ENCODE measurements at regions not wholly inside any gene's neighbourhood (a gene's known extent, or its start where the extent isn't known, plus 50 kb on each side); places are given as distances from the start of the nearest gene placed in this dataset.

GRCh38 chr1:5597991-5598823 is 394.0 kb downstream of the NPHP4 start:
- no peaks in the 10 kb centered on the region for H3F3A ChIP-seq (ENCODE audit: low read length, unreplicated experiment)
- POLR2A ChIA-PET (ENCODE audit: unreplicated experiment), result no interaction called here
- CTCF ChIA-PET, result no interaction called here
- no peak overlapping the region for H3K27ac ChIP-seq (ENCODE audit: low read length)
- H3K36me3 ChIP-seq (ENCODE audit: low read depth, low read length), result no peaks in the 10 kb centered on the region
- H3K4me1 ChIP-seq (ENCODE audit: insufficient read depth, low read length), result no peaks in the 10 kb centered on the region
- H3K4me2 ChIP-seq (ENCODE audit: low read length), result no peak overlapping the region
- intact Hi-C loops (cut with micrococcal nuclease), result no loop called here
- no peak for ATAC-seq
- no peak overlapping the region for H3K4me3 ChIP-seq (ENCODE audit: low read length)
- no TSS peak for BruUV-seq (replicated peaks)
- no peaks in the 10 kb centered on the region for H4K20me1 ChIP-seq (ENCODE audit: low read length)
- no peak overlapping the region for H3K9ac ChIP-seq (ENCODE audit: low read length)
- no peak for DNase-seq
- H2AFZ ChIP-seq (ENCODE audit: low read length), result no peak overlapping the region
- no peaks in the 10 kb centered on the region for H3K79me2 ChIP-seq (ENCODE audit: low read length)
- peaks cover 63% of the 10 kb centered on the region for H3K27me3 ChIP-seq (ENCODE audit: low read length)
- H3K9me3 ChIP-seq (ENCODE audit: low read length), result no peaks in the 10 kb centered on the region
- TF ChIP-seq CTCF (conservative IDR thresholded peaks at IDR 0.05; ENCODE audit: low read depth, low read length) (peak; percentile 45), EZH2phosphoT487 (IDR thresholded peaks at IDR 0.05; ENCODE audit: borderline replicate concordance, low read length) (no peak)
- H3K9me2 ChIP-seq (replicated peaks; ENCODE audit: low read length), result no peaks in the 10 kb centered on the region

- TF ChIP-seq EZH2phosphoT487 (IDR thresholded peaks at IDR 0.05; ENCODE audit: borderline replicate concordance, low read length), result no peak
- CTCF ChIA-PET, result no interaction called here
- H3K9me3 ChIP-seq (ENCODE audit: low read length), result no peaks in the 10 kb centered on the region
- H3K27ac ChIP-seq (ENCODE audit: low read length), result no peak overlapping the region
- H3K4me2 ChIP-seq (ENCODE audit: low read length), result no peak overlapping the region
- intact Hi-C loops (cut with micrococcal nuclease), result no loop called here
- H3K9ac ChIP-seq (ENCODE audit: low read length), result no peak overlapping the region
- no peaks in the 10 kb centered on the region for H3K36me3 ChIP-seq (ENCODE audit: low read depth, low read length)
- no peaks in the 10 kb centered on the region for H4K20me1 ChIP-seq (ENCODE audit: low read length)
- H3K4me1 ChIP-seq (ENCODE audit: insufficient read depth, low read length), result no peaks in the 10 kb centered on the region
- H3K79me2 ChIP-seq (ENCODE audit: low read length), result no peaks in the 10 kb centered on the region
- no peak for ATAC-seq
- H3K4me3 ChIP-seq (ENCODE audit: low read length), result no peak overlapping the region
- H2AFZ ChIP-seq (ENCODE audit: low read length), result no peak overlapping the region
- no peaks in the 10 kb centered on the region for H3F3A ChIP-seq (ENCODE audit: low read length, unreplicated experiment)
- POLR2A ChIA-PET (ENCODE audit: unreplicated experiment), result no interaction called here
- no peaks in the 10 kb centered on the region for H3K9me2 ChIP-seq (replicated peaks; ENCODE audit: low read length)
- BruUV-seq (replicated peaks), result no TSS peak
- peaks cover 54% of the 10 kb centered on the region for H3K27me3 ChIP-seq (ENCODE audit: low read length)
- DNase-seq, result no peak
Measured at GRCh38 chr1:5597171-5597850, 394.9 kb downstream of the NPHP4 start.

GRCh38 chr1:5596651-5597050 is 395.6 kb downstream of the NPHP4 start:
- H3K4me3 ChIP-seq (ENCODE audit: low read length), result no peak overlapping the region
- no peak overlapping the region for H3K4me2 ChIP-seq (ENCODE audit: low read length)
- H3K9me2 ChIP-seq (replicated peaks; ENCODE audit: low read length), result no peaks in the 10 kb centered on the region
- no peaks in the 10 kb centered on the region for H3K36me3 ChIP-seq (ENCODE audit: low read depth, low read length)
- intact Hi-C loops (cut with micrococcal nuclease), result no loop called here
- no TSS peak for BruUV-seq (replicated peaks)
- H3K27me3 ChIP-seq (ENCODE audit: low read length), result peaks cover 48% of the 10 kb centered on the region
- H4K20me1 ChIP-seq (ENCODE audit: low read length), result no peaks in the 10 kb centered on the region
- no peak for TF ChIP-seq EZH2 (IDR thresholded peaks at IDR 0.05; ENCODE audit: low read length, unreplicated experiment)
- TF ChIP-seq CTCF (conservative IDR thresholded peaks at IDR 0.05; ENCODE audit: low read depth, low read length), result no peak
- no peak for TF ChIP-seq EZH2phosphoT487 (IDR thresholded peaks at IDR 0.05; ENCODE audit: borderline replicate concordance, low read length)
- H3K4me1 ChIP-seq (ENCODE audit: insufficient read depth, low read length), result no peaks in the 10 kb centered on the region
- H3F3A ChIP-seq (ENCODE audit: low read length, unreplicated experiment), result no peaks in the 10 kb centered on the region
- CTCF ChIA-PET, result no interaction called here
- DNase-seq (no peak), ATAC-seq (no peak)
- H3K79me2 ChIP-seq (ENCODE audit: low read length), result no peaks in the 10 kb centered on the region
- POLR2A ChIA-PET (ENCODE audit: unreplicated experiment), result no interaction called here
- no peaks in the 10 kb centered on the region for H3K9me3 ChIP-seq (ENCODE audit: low read length)
- H3K27ac ChIP-seq (ENCODE audit: low read length), result no peak overlapping the region
- no peak overlapping the region for H3K9ac ChIP-seq (ENCODE audit: low read length)
- H2AFZ ChIP-seq (ENCODE audit: low read length), result no peak overlapping the region
